ENCODE measurements at regions not wholly inside any gene's neighbourhood (a gene's known extent, or its start where the extent isn't known, plus 50 kb on each side); places are given as distances from the start of the nearest gene placed in this dataset.

DNA sequence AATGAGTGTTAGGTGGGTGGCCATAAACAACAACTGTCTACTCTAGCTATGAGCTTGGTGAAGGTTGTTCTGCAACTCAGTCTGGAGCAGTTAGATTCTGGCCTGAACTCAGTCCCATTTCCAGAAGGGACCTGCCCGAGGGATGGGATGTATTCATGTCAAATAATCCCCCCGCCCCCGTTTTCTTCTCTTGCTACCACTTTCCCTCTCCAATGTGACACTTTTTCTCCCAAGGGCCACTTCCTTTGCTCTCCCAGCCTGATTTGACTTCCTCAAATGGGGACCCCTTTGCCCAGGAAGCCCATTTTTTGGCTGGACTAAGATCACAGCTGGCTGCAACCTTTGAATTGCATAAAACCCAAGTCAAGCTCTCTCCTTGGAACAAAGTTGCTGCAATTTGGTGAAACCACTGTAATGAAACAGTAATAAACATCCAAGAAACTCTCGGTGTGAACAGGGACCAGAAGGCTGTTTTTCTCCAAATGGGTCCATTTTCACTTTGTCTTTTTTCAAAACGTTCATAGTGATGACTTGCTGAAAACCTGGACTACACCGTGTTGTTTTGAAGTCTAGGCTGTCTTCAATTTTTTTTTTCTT, 137.2 kb upstream of the GSC start:
- Histone ChIP-seq H3K9ac (replicated peaks in 1 of 4; ENCODE audit: extremely low read depth in 1 of 4, low read depth in 3 of 4, low read length in 3 of 4) (no peak overlapping the region), H2BK12ac (ENCODE audit: low read depth, low read length) (no peak overlapping the region), H3K79me1 (ENCODE audit: low read depth, low read length) (no peaks in the 10 kb centered on the region), H2BK15ac (ENCODE audit: low read length) (no peak overlapping the region), H3K4ac (replicated peaks; ENCODE audit: insufficient read length, low read depth, low read length) (no peak overlapping the region), H2AFZ (ENCODE audit: low read length) (no peak overlapping the region), H4K91ac (replicated peaks; ENCODE audit: insufficient read length, low read length) (no peak overlapping the region), H3K36me3 (ENCODE audit: control insufficient read depth in 2 of 4, insufficient read depth in 4 of 4, low read length in 3 of 4) (no peaks in the 10 kb centered on the region), H4K8ac (ENCODE audit: extremely low read depth, insufficient read depth, low read length) (no peak overlapping the region), H3K18ac (ENCODE audit: extremely low read depth, low read length) (no peak overlapping the region), H3K4me2 (ENCODE audit: insufficient read depth in 1 of 2, low read depth in 2 of 2, low read length in 2 of 2) (no peak overlapping the region), H2BK120ac (replicated peaks; ENCODE audit: low read depth, low read length) (no peak overlapping the region), H2BK5ac (ENCODE audit: low read depth, low read length) (no peak overlapping the region), H3K23me2 (ENCODE audit: low read depth, low read length) (no peaks in the 10 kb centered on the region), H3K23ac (ENCODE audit: insufficient read length) (no peak overlapping the region), H3K4me3 (ENCODE audit: extremely low read depth in 1 of 4, insufficient read depth in 2 of 4, low read depth in 3 of 4, low read length in 4 of 4) (no peak overlapping the region), H3K27ac (ENCODE audit: low read depth, low read length) (no peak overlapping the region), H3K56ac (replicated peaks; ENCODE audit: insufficient read length, low read depth, low read length) (no peak overlapping the region), H2AK5ac (ENCODE audit: low read depth, low read length) (no peak overlapping the region), H3K4me1 (replicated peaks in 1 of 4; ENCODE audit: control insufficient read depth in 3 of 4, insufficient read depth in 4 of 4, low read length in 3 of 4) (no peaks in the 10 kb centered on the region; a peak in 2 of 7 replicates), H2BK20ac (ENCODE audit: low read length) (no peak overlapping the region), H3K14ac (ENCODE audit: insufficient read length) (no peak overlapping the region), H3K79me2 (ENCODE audit: control insufficient read depth in 1 of 2, insufficient read depth in 2 of 2, low read length in 2 of 2) (no peaks in the 10 kb centered on the region), H4K5ac (ENCODE audit: insufficient read length, low read depth, low read length) (no peak overlapping the region), H3K9me3 (ENCODE audit: insufficient read depth in 2 of 2, low read depth in 1 of 2, low read length in 1 of 2) (no peaks in the 10 kb centered on the region), H4K20me1 (replicated peaks in 1 of 2; ENCODE audit: control insufficient read depth in 1 of 2, insufficient read depth in 2 of 2, low read length in 2 of 2) (no peaks in the 10 kb centered on the region), H3K27me3 (replicated peaks in 1 of 4; ENCODE audit: control insufficient read depth in 3 of 4, extremely low read depth in 1 of 4, insufficient read depth in 3 of 4, low read length in 3 of 4) (peaks cover 5 to 25% (median 10%) of the 10 kb centered on the region in 4 experiments; a peak in 5 of 7 replicates)
- DNase-seq (ENCODE audit: low read depth in 1 of 2, low spot score in 2 of 2) (no peak), FAIRE-seq (no peak)
- 87% methylated on average over 6 of the region's 6 CpGs; no CpG with 5 or more reads in 1 of the 2 experiments for WGBS, 2 experiments (ENCODE audit: extremely low coverage in 1 of 2, insufficient coverage in 1 of 2, insufficient read length in 1 of 2, insufficient replicate concordance in 2 of 2, low coverage in 1 of 2, low lambda C conversion rate in 2 of 2, missing lambda C conversion rate in 1 of 2)
- CTCF ChIA-PET (ENCODE audit: partially characterized antibody) = interaction anchor here (0.6 kb wide), 1 partner anchor 226 kb away, joined by 3 read pairs; no protein-coding TSS in a partner anchor
- POLR2A ChIA-PET (ENCODE audit: partially characterized antibody) = no interaction called here
- TF ChIP-seq SUZ12 (IDR thresholded peaks at IDR 0.05; ENCODE audit: low read length) (no peak), ZNF274 (IDR thresholded peaks at IDR 0.05; ENCODE audit: borderline replicate concordance, extremely low read depth, low read length) (no peak), JUND (IDR thresholded peaks at IDR 0.05; ENCODE audit: low read length) (no peak), EP300 (IDR thresholded peaks at IDR 0.05; ENCODE audit: borderline replicate concordance in 1 of 2, low read depth in 2 of 2, low read length in 2 of 2) (no peak), HDAC2 (IDR thresholded peaks at IDR 0.05; ENCODE audit: borderline replicate concordance in 1 of 2, low read depth in 2 of 2, low read length in 2 of 2) (no peak), YY1 (IDR thresholded peaks at IDR 0.05; ENCODE audit: low read depth, low read length) (no peak), RAD21 (IDR thresholded peaks at IDR 0.05 in 1 of 2, conservative IDR thresholded peaks at IDR 0.05 in 1 of 2; ENCODE audit: low read depth in 2 of 2, low read length in 2 of 2) (no peak), POU5F1 (IDR thresholded peaks at IDR 0.05; ENCODE audit: low read depth, low read length) (no peak), RFX5 (IDR thresholded peaks at IDR 0.05; ENCODE audit: borderline replicate concordance, low read depth, low read length) (no peak), RBBP5 (IDR thresholded peaks at IDR 0.05; ENCODE audit: borderline replicate concordance, low read depth, low read length) (no peak), FOSL1 (IDR thresholded peaks at IDR 0.05; ENCODE audit: insufficient read depth, low read depth, low read length) (no peak), TBP (IDR thresholded peaks at IDR 0.05; ENCODE audit: low read depth, low read length) (no peak)
- TF ChIP-seq, protein P1, sequence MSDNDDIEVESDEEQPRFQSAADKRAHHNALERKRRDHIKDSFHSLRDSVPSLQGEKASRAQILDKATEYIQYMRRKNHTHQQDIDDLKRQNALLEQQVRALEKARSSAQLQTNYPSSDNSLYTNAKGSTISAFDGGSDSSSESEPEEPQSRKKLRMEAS (IDR thresholded peaks at IDR 0.05) = no peak

All from H1 (cell line).